Endodermal cell (in vitro differentiated cells): ENCODE measurements at regions not wholly inside any gene's neighbourhood (a gene's known extent, or its start where the extent isn't known, plus 50 kb on each side); places are given as distances from the start of the nearest gene placed in this dataset.

Source experiments
- DNase-seq: peaks from one replicate; pipeline ENCODE4 v3.0.0-alpha.2; 2017
- H3K27ac ChIP-seq: 2 replicates; pipeline ENCODE4 v1.5.1; 2013; ENCODE audit warnings: mild to moderate bottlenecking, low read depth, low read length, moderate library complexity
- H3K27me3 ChIP-seq: 2 replicates; pipeline ENCODE4 v1.6.1; 2013; ENCODE audit warnings: mild to moderate bottlenecking, low read length, moderate library complexity; ENCODE audit not compliant: insufficient read depth, control insufficient read depth, poor library complexity, severe bottlenecking
- H3K36me3 ChIP-seq: 2 replicates; pipeline ENCODE4 v1.7.0; 2013; ENCODE audit warnings: mild to moderate bottlenecking, low read length, moderate library complexity; ENCODE audit not compliant: control insufficient read depth, insufficient read depth
- H3K4me1 ChIP-seq: one replicate; pipeline ENCODE4 v1.7.0; 2013; ENCODE audit warnings: low read length; ENCODE audit not compliant: control insufficient read depth, insufficient read depth
- H3K4me3 ChIP-seq: 2 replicates; pipeline ENCODE4 v1.5.1; 2013; ENCODE audit warnings: mild to moderate bottlenecking, low read length, moderate library complexity
- H3K9ac ChIP-seq: 2 replicates; pipeline ENCODE4 v1.6.1; 2013; ENCODE audit warnings: mild to moderate bottlenecking, low read length, moderate library complexity; ENCODE audit not compliant: poor library complexity, severe bottlenecking; ENCODE audit errors: extremely low read depth
- H3K9me3 ChIP-seq: 2 replicates; pipeline ENCODE4 v1.6.1; 2013; ENCODE audit warnings: mild to moderate bottlenecking, low read length, moderate library complexity; ENCODE audit not compliant: control insufficient read depth
- H3K27ac Mint-ChIP-seq: 2 replicates; pipeline ENCODE4 v1.8.0; 2020; ENCODE audit warnings: mixed read lengths
- H3K27me3 Mint-ChIP-seq: 2 replicates; pipeline ENCODE4 v1.8.0; 2021; ENCODE audit warnings: mild to moderate bottlenecking, mixed read lengths; ENCODE audit not compliant: insufficient read depth
- H3K36me3 Mint-ChIP-seq: 2 replicates; pipeline ENCODE4 v1.8.0; 2020; ENCODE audit warnings: low read depth, mixed read lengths
- H3K4me1 Mint-ChIP-seq: 2 replicates; pipeline ENCODE4 v1.8.0; 2020; ENCODE audit warnings: mixed read lengths
- H3K4me3 Mint-ChIP-seq: 2 replicates; pipeline ENCODE4 v1.8.0; 2020; ENCODE audit warnings: mild to moderate bottlenecking, moderate library complexity, mixed read lengths
- H3K9me3 Mint-ChIP-seq: 2 replicates; pipeline ENCODE4 v1.8.0; 2020; ENCODE audit warnings: mild to moderate bottlenecking, mixed read lengths
- CTCF ChIP-seq: fragments of 200-600 bp; sonication (generic); conservative IDR thresholded peaks from 2 replicates; pipeline ENCODE4 v1.5.0; 2021; ENCODE audit warnings: antibody characterized with exemption, mild to moderate bottlenecking
- WGBS, 2 experiments: methylation state at CpG; one replicate each; pipeline versions ENCODE4 v1.1.5 to v1.1.7; 2013; ENCODE audit warnings: missing lambda C conversion rate in 2 of 2, mixed read lengths in 1 of 2; ENCODE audit not compliant: insufficient coverage in 1 of 2, insufficient read length in 1 of 2; 5-methylcytosine and 5-hydroxymethylcytosine counted together

- Histone ChIP-seq H3K4me1 (peaks cover 2% of the 10 kb centered on the region), H3K27ac (no peak overlapping the region), H3K4me3 (no peak overlapping the region), H3K9ac (no peak overlapping the region), H3K36me3 (no peaks in the 10 kb centered on the region), H3K9me3 (no peaks in the 10 kb centered on the region), H3K27me3 (no peaks in the 10 kb centered on the region)
- H3K9me3 Mint-ChIP-seq: no peaks in the 10 kb centered on the region
- H3K36me3 Mint-ChIP-seq: no peaks in the 10 kb centered on the region
- no peak for DNase-seq
- H3K4me3 Mint-ChIP-seq: no peak overlapping the region
- no peak overlapping the region for H3K27ac Mint-ChIP-seq
- H3K27me3 Mint-ChIP-seq: no peaks in the 10 kb centered on the region
- peaks cover 8% of the 10 kb centered on the region for H3K4me1 Mint-ChIP-seq
- 56 to 91% methylated on average over 1 to 3 of the region's 3 CpGs for WGBS, 2 experiments
- TF ChIP-seq CTCF: no peak
Observed at GRCh38 chr1:168441745-168442144, 102.1 kb downstream of the XCL2 start.

GRCh38 chr1:168439456-168440375 is 104.1 kb downstream of the XCL2 start:
- DNase-seq: peak; percentile 95
- H3K27ac ChIP-seq: no peak overlapping the region
- Mint-ChIP-seq H3K9me3 (no peaks in the 10 kb centered on the region), H3K4me3 (no peak overlapping the region), H3K27me3 (no peaks in the 10 kb centered on the region), H3K4me1 (peaks cover 5% of the 10 kb centered on the region), H3K27ac (no peak overlapping the region), H3K36me3 (no peaks in the 10 kb centered on the region)
- WGBS, 2 experiments: 35 to 41% methylated on average over 17 to 20 of the region's 20 CpGs
- peak; percentile 92 for TF ChIP-seq CTCF
- H3K4me1 ChIP-seq: peaks cover 2% of the 10 kb centered on the region
- no peak overlapping the region for H3K4me3 ChIP-seq
- no peaks in the 10 kb centered on the region for H3K27me3 ChIP-seq
- no peaks in the 10 kb centered on the region for H3K9me3 ChIP-seq
- H3K9ac ChIP-seq: no peak overlapping the region
- no peaks in the 10 kb centered on the region for H3K36me3 ChIP-seq

- Mint-ChIP-seq H3K36me3 (no peaks in the 10 kb centered on the region), H3K9me3 (no peaks in the 10 kb centered on the region), H3K27ac (no peak overlapping the region), H3K4me3 (no peak overlapping the region), H3K4me1 (peaks cover 5% of the 10 kb centered on the region), H3K27me3 (no peaks in the 10 kb centered on the region)
- 70 to 79% methylated on average over 2 to 3 of the region's 3 CpGs for WGBS, 2 experiments
- no peak for DNase-seq
- no peak overlapping the region for H3K4me3 ChIP-seq
- no peaks in the 10 kb centered on the region for H3K27me3 ChIP-seq
- H3K27ac ChIP-seq: no peak overlapping the region
- peaks cover 2% of the 10 kb centered on the region for H3K4me1 ChIP-seq
- no peak overlapping the region for H3K9ac ChIP-seq
- H3K9me3 ChIP-seq: no peaks in the 10 kb centered on the region
- no peaks in the 10 kb centered on the region for H3K36me3 ChIP-seq
- no peak for TF ChIP-seq CTCF
Observed at GRCh38 chr1:168438626-168439025, 105.2 kb downstream of the XCL2 start.
